ENCODE measurements at regions not wholly inside any gene's neighbourhood (a gene's known extent, or its start where the extent isn't known, plus 50 kb on each side); places are given as distances from the start of the nearest gene placed in this dataset.

- Histone ChIP-seq H3K27me3 (ENCODE audit: control insufficient read depth, insufficient read depth, low read length) (no peaks in the 10 kb centered on the region), H3K4me3 (ENCODE audit: low read depth, low read length) (no peak overlapping the region), H3K4me1 (ENCODE audit: control insufficient read depth, insufficient read depth, low read length) (no peaks in the 10 kb centered on the region), H3K27ac (ENCODE audit: low read depth, low read length) (no peak overlapping the region), H3K9me3 (ENCODE audit: control insufficient read depth, insufficient read depth, low read length) (no peaks in the 10 kb centered on the region), H3K9ac (ENCODE audit: low read depth, low read length) (no peak overlapping the region), H3K36me3 (ENCODE audit: control insufficient read depth, insufficient read depth, low read length) (no peaks in the 10 kb centered on the region)
Observed at GRCh38 chr7:35498416-35498815, 196.5 kb downstream of the HERPUD2 start.

- H3K27ac ChIP-seq (ENCODE audit: low read depth, low read length), result no peak overlapping the region
- H3K9ac ChIP-seq (ENCODE audit: low read depth, low read length), result no peak overlapping the region
- peaks cover 5% of the 10 kb centered on the region; the same call in 1 of the 2 replicates for H3K4me1 ChIP-seq (ENCODE audit: control insufficient read depth, insufficient read depth, low read length)
- H3K36me3 ChIP-seq (ENCODE audit: control insufficient read depth, insufficient read depth, low read length), result no peaks in the 10 kb centered on the region
- H3K27me3 ChIP-seq (ENCODE audit: control insufficient read depth, insufficient read depth, low read length), result no peaks in the 10 kb centered on the region
- no peak overlapping the region for H3K4me3 ChIP-seq (ENCODE audit: low read depth, low read length)
- no peaks in the 10 kb centered on the region for H3K9me3 ChIP-seq (ENCODE audit: control insufficient read depth, insufficient read depth, low read length)
Observed at GRCh38 chr7:35495844-35496243, 199.1 kb downstream of the HERPUD2 start.

- Histone ChIP-seq H3K4me1 (ENCODE audit: control insufficient read depth, insufficient read depth, low read length) (peaks cover 5% of the 10 kb centered on the region; the same call in 1 of the 2 replicates), H3K27me3 (ENCODE audit: control insufficient read depth, insufficient read depth, low read length) (no peaks in the 10 kb centered on the region), H3K4me3 (ENCODE audit: low read depth, low read length) (no peak overlapping the region), H3K9me3 (ENCODE audit: control insufficient read depth, insufficient read depth, low read length) (no peaks in the 10 kb centered on the region), H3K9ac (ENCODE audit: low read depth, low read length) (no peak overlapping the region), H3K27ac (ENCODE audit: low read depth, low read length) (no peak overlapping the region), H3K36me3 (ENCODE audit: control insufficient read depth, insufficient read depth, low read length) (no peaks in the 10 kb centered on the region)
Observed at GRCh38 chr7:35495377-35495776, 199.6 kb downstream of the HERPUD2 start.

GRCh38 chr7:35494407-35494806 is 200.5 kb downstream of the HERPUD2 start:
- Histone ChIP-seq H3K9me3 (ENCODE audit: control insufficient read depth, insufficient read depth, low read length) (no peaks in the 10 kb centered on the region), H3K36me3 (ENCODE audit: control insufficient read depth, insufficient read depth, low read length) (no peaks in the 10 kb centered on the region), H3K4me3 (ENCODE audit: low read depth, low read length) (no peak overlapping the region), H3K27me3 (ENCODE audit: control insufficient read depth, insufficient read depth, low read length) (no peaks in the 10 kb centered on the region), H3K27ac (ENCODE audit: low read depth, low read length) (no peak overlapping the region), H3K4me1 (ENCODE audit: control insufficient read depth, insufficient read depth, low read length) (peaks cover 5% of the 10 kb centered on the region; the same call in 1 of the 2 replicates), H3K9ac (ENCODE audit: low read depth, low read length) (no peak overlapping the region)

- H3K27me3 ChIP-seq (ENCODE audit: control insufficient read depth, insufficient read depth, low read length), result no peaks in the 10 kb centered on the region
- H3K4me3 ChIP-seq (ENCODE audit: low read depth, low read length), result no peak overlapping the region
- peaks cover 5% of the 10 kb centered on the region; the same call in 1 of the 2 replicates for H3K4me1 ChIP-seq (ENCODE audit: control insufficient read depth, insufficient read depth, low read length)
- no peaks in the 10 kb centered on the region for H3K9me3 ChIP-seq (ENCODE audit: control insufficient read depth, insufficient read depth, low read length)
- H3K36me3 ChIP-seq (ENCODE audit: control insufficient read depth, insufficient read depth, low read length), result no peaks in the 10 kb centered on the region
- no peak overlapping the region for H3K9ac ChIP-seq (ENCODE audit: low read depth, low read length)
- no peak overlapping the region for H3K27ac ChIP-seq (ENCODE audit: low read depth, low read length)
Observed at GRCh38 chr7:35492451-35493175, 202.3 kb downstream of the HERPUD2 start.

GRCh38 chr7:35491233-35491632 is 203.7 kb downstream of the HERPUD2 start:
- H3K36me3 ChIP-seq (ENCODE audit: control insufficient read depth, insufficient read depth, low read length), result no peaks in the 10 kb centered on the region
- H3K4me3 ChIP-seq (ENCODE audit: low read depth, low read length), result no peak overlapping the region
- no peaks in the 10 kb centered on the region for H3K27me3 ChIP-seq (ENCODE audit: control insufficient read depth, insufficient read depth, low read length)
- H3K27ac ChIP-seq (ENCODE audit: low read depth, low read length), result no peak overlapping the region
- peaks cover 5% of the 10 kb centered on the region; the same call in 1 of the 2 replicates for H3K4me1 ChIP-seq (ENCODE audit: control insufficient read depth, insufficient read depth, low read length)
- no peak overlapping the region for H3K9ac ChIP-seq (ENCODE audit: low read depth, low read length)
- no peaks in the 10 kb centered on the region for H3K9me3 ChIP-seq (ENCODE audit: control insufficient read depth, insufficient read depth, low read length)

- Histone ChIP-seq H3K9ac (ENCODE audit: low read depth, low read length) (no peak overlapping the region), H3K27ac (ENCODE audit: low read depth, low read length) (no peak overlapping the region), H3K27me3 (ENCODE audit: control insufficient read depth, insufficient read depth, low read length) (no peaks in the 10 kb centered on the region), H3K9me3 (ENCODE audit: control insufficient read depth, insufficient read depth, low read length) (no peaks in the 10 kb centered on the region), H3K36me3 (ENCODE audit: control insufficient read depth, insufficient read depth, low read length) (no peaks in the 10 kb centered on the region), H3K4me3 (ENCODE audit: low read depth, low read length) (no peak overlapping the region), H3K4me1 (ENCODE audit: control insufficient read depth, insufficient read depth, low read length) (peaks cover 5% of the 10 kb centered on the region; the same call in 1 of the 2 replicates)
Observed at GRCh38 chr7:35487841-35488240, 207.1 kb downstream of the HERPUD2 start.

- no peaks in the 10 kb centered on the region for H3K27me3 ChIP-seq (ENCODE audit: control insufficient read depth, insufficient read depth, low read length)
- H3K9ac ChIP-seq (ENCODE audit: low read depth, low read length), result no peak overlapping the region
- no peak overlapping the region for H3K4me3 ChIP-seq (ENCODE audit: low read depth, low read length)
- H3K36me3 ChIP-seq (ENCODE audit: control insufficient read depth, insufficient read depth, low read length), result no peaks in the 10 kb centered on the region
- no peaks in the 10 kb centered on the region for H3K9me3 ChIP-seq (ENCODE audit: control insufficient read depth, insufficient read depth, low read length)
- H3K27ac ChIP-seq (ENCODE audit: low read depth, low read length), result no peak overlapping the region
- H3K4me1 ChIP-seq (ENCODE audit: control insufficient read depth, insufficient read depth, low read length), result peaks cover 5% of the 10 kb centered on the region; the same call in 1 of the 2 replicates
Observed at GRCh38 chr7:35487402-35487801, 207.5 kb downstream of the HERPUD2 start.

GRCh38 chr7:35485436-35485835 is 209.5 kb downstream of the HERPUD2 start:
- Histone ChIP-seq H3K27me3 (ENCODE audit: control insufficient read depth, insufficient read depth, low read length) (no peaks in the 10 kb centered on the region), H3K9me3 (ENCODE audit: control insufficient read depth, insufficient read depth, low read length) (no peaks in the 10 kb centered on the region), H3K36me3 (ENCODE audit: control insufficient read depth, insufficient read depth, low read length) (no peaks in the 10 kb centered on the region), H3K9ac (ENCODE audit: low read depth, low read length) (no peak overlapping the region), H3K27ac (ENCODE audit: low read depth, low read length) (no peak overlapping the region), H3K4me1 (ENCODE audit: control insufficient read depth, insufficient read depth, low read length) (no peaks in the 10 kb centered on the region), H3K4me3 (ENCODE audit: low read depth, low read length) (no peak overlapping the region)

- Histone ChIP-seq H3K9ac (ENCODE audit: low read depth, low read length) (no peak overlapping the region), H3K27me3 (ENCODE audit: control insufficient read depth, insufficient read depth, low read length) (no peaks in the 10 kb centered on the region), H3K27ac (ENCODE audit: low read depth, low read length) (no peak overlapping the region), H3K4me3 (ENCODE audit: low read depth, low read length) (no peak overlapping the region), H3K9me3 (ENCODE audit: control insufficient read depth, insufficient read depth, low read length) (no peaks in the 10 kb centered on the region), H3K4me1 (ENCODE audit: control insufficient read depth, insufficient read depth, low read length) (peaks cover 3% of the 10 kb centered on the region; the same call in 1 of the 2 replicates), H3K36me3 (ENCODE audit: control insufficient read depth, insufficient read depth, low read length) (no peaks in the 10 kb centered on the region)
Observed at GRCh38 chr7:35483568-35483967, 211.4 kb downstream of the HERPUD2 start.

GRCh38 chr7:35482231-35482630 is 212.7 kb downstream of the HERPUD2 start:
- Histone ChIP-seq H3K9ac (ENCODE audit: low read depth, low read length) (no peak overlapping the region), H3K36me3 (ENCODE audit: control insufficient read depth, insufficient read depth, low read length) (no peaks in the 10 kb centered on the region), H3K4me1 (ENCODE audit: control insufficient read depth, insufficient read depth, low read length) (peaks cover 5% of the 10 kb centered on the region; the same call in 1 of the 2 replicates), H3K27ac (ENCODE audit: low read depth, low read length) (no peak overlapping the region), H3K9me3 (ENCODE audit: control insufficient read depth, insufficient read depth, low read length) (no peaks in the 10 kb centered on the region), H3K4me3 (ENCODE audit: low read depth, low read length) (no peak overlapping the region), H3K27me3 (ENCODE audit: control insufficient read depth, insufficient read depth, low read length) (no peaks in the 10 kb centered on the region)

All from HUES48 (cell line).